OCI-LY1 (cell line): ENCODE measurements at regions not wholly inside any gene's neighbourhood (a gene's known extent, or its start where the extent isn't known, plus 50 kb on each side); places are given as distances from the start of the nearest gene placed in this dataset.

Source experiments
- H2AFZ ChIP-seq: fragments of 200-600 bp; sonication (generic), shearing (Covaris generic); 2 replicates; pipeline ENCODE4 v1.6.0; 2014; ENCODE audit warnings: antibody characterized with exemption, mild to moderate bottlenecking, low read length
- H3F3A ChIP-seq: fragments of 200-600 bp; sonication (generic), shearing (Covaris generic); 2 replicates; pipeline ENCODE4 v1.6.0; 2014; ENCODE audit warnings: mild to moderate bottlenecking, antibody characterized with exemption, low read length, moderate library complexity; ENCODE audit not compliant: insufficient read depth
- H3K27ac ChIP-seq: fragments of 200-600 bp; sonication (generic); 2 replicates; pipeline ENCODE4 v1.5.1; 2014; ENCODE audit warnings: low read length, mixed run types, mild to moderate bottlenecking, low read depth; ENCODE audit not compliant: poor library complexity, severe bottlenecking
- H3K27me3 ChIP-seq: fragments of 200-600 bp; sonication (generic); 2 replicates; pipeline ENCODE4 v1.6.0; 2014; ENCODE audit warnings: antibody characterized with exemption, mild to moderate bottlenecking, low read length, moderate library complexity; ENCODE audit not compliant: insufficient read depth
- H3K36me3 ChIP-seq: fragments of 200-600 bp; sonication (generic); 2 replicates; pipeline ENCODE4 v1.6.1; 2014; ENCODE audit warnings: mild to moderate bottlenecking, antibody characterized with exemption, low read length, moderate library complexity, mixed read lengths; ENCODE audit not compliant: insufficient read depth
- H3K4me1 ChIP-seq: fragments of 200-600 bp; sonication (generic); 2 replicates; pipeline ENCODE4 v1.5.1; 2014; ENCODE audit warnings: mild to moderate bottlenecking, low read length, moderate library complexity; ENCODE audit not compliant: insufficient read depth, severe bottlenecking
- H3K4me2 ChIP-seq: fragments of 200-600 bp; sonication (generic), shearing (Covaris generic); 2 replicates; pipeline ENCODE4 v1.6.1; 2014; ENCODE audit warnings: low read length
- H3K4me3 ChIP-seq: fragments of 200-600 bp; sonication (generic); 2 replicates; pipeline ENCODE4 v1.5.1; 2014; ENCODE audit warnings: low read length, low read depth, mild to moderate bottlenecking, mixed read lengths; ENCODE audit not compliant: poor library complexity, severe bottlenecking
- H3K79me2 ChIP-seq: fragments of 200-600 bp; shearing (Covaris generic); 2 replicates; pipeline ENCODE4 v1.6.1; 2016; ENCODE audit warnings: mixed run types, low read length, mixed read lengths; ENCODE audit not compliant: insufficient read depth
- H3K9ac ChIP-seq: fragments of 200-600 bp; sonication (generic), shearing (Covaris generic); 2 replicates; pipeline ENCODE4 v1.6.1; 2014; ENCODE audit warnings: mild to moderate bottlenecking, low read length, mixed read lengths
- H3K9me2 ChIP-seq: fragments of 200-600 bp; sonication (generic), shearing (Covaris generic); 2 replicates; pipeline ENCODE4 v1.6.1; 2014; ENCODE audit warnings: low read depth, mild to moderate bottlenecking, low read length, mixed read lengths
- H3K9me3 ChIP-seq: fragments of 200-600 bp; shearing (Covaris generic); 2 replicates; pipeline ENCODE4 v1.6.1; 2014; ENCODE audit warnings: low read length, mixed read lengths
- H4K20me1 ChIP-seq: fragments of 200-600 bp; sonication (generic), shearing (Covaris generic); 2 replicates; pipeline ENCODE4 v1.6.0; 2016; ENCODE audit warnings: mild to moderate bottlenecking, low read length; ENCODE audit not compliant: insufficient read depth
- EZH2 ChIP-seq: fragments of 200-600 bp; sonication (generic), shearing (Covaris generic); IDR thresholded peaks from 2 replicates; pipeline ENCODE4 v1.8.0; 2017; ENCODE audit warnings: borderline replicate concordance, mixed run types, mild to moderate bottlenecking, antibody characterized with exemption, low read length, moderate library complexity, mixed read lengths
- TF ChIP-seq, protein P1 (sequence below): fragments of 200-600 bp; sonication (generic), shearing (Covaris generic); IDR thresholded peaks from 2 replicates; pipeline ENCODE4 v1.5.1; 2017; ENCODE audit warnings: mild to moderate bottlenecking, antibody characterized with exemption, low read length, moderate library complexity, mixed read lengths

DNA sequence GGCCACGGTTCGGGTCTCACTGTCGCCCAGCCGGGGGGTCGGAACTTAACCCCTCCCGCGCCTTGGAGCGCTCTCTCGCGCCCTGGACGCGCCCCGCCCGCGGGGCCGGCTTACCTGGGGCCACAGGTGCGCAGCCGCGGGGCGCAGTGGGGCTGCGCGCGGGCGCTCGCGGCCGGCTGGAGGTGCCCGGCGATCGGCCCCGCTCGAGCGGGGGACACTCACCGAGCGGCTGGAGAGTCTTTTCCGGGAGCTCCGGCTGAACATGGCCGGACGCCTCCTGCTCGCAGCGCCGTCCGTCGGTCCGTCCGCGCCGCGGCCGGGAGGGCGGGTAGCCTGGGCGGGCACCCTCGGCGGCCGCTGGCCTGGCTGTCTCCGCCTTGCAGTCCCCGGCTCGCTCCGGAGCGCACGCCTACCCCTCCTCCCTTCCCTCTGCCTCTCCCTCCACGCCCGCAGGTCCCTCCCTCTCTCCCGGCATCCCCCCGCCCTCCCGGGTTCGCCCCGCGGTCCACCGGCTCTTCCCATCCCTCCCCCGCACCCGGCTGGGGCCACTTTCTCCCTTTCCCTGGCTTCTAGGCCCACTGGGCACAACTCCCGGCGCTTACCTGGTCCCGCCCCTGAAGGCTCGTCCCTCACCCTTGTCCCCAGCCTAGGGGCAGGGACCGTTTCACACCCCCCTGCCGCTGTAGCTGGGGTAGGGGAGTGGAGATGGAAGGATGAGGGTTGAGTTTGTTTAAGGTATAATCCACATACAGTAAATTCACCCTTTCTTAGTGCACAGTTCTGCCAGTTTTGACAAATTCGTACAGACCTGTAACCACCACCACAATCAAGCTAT lies 220.1 kb upstream of the PRICKLE2 start:
- no peaks in the 10 kb centered on the region for H3K27me3 ChIP-seq
- no peaks in the 10 kb centered on the region for H3K36me3 ChIP-seq
- H2AFZ ChIP-seq = no peak overlapping the region
- no peaks in the 10 kb centered on the region for H3K9me3 ChIP-seq
- no peaks in the 10 kb centered on the region for H3K4me1 ChIP-seq
- no peaks in the 10 kb centered on the region for H3K79me2 ChIP-seq
- no peak overlapping the region for H3K4me3 ChIP-seq
- no peak overlapping the region for H3K9ac ChIP-seq
- H3F3A ChIP-seq = no peaks in the 10 kb centered on the region
- no peak overlapping the region for H3K27ac ChIP-seq
- TF ChIP-seq, protein P1, sequence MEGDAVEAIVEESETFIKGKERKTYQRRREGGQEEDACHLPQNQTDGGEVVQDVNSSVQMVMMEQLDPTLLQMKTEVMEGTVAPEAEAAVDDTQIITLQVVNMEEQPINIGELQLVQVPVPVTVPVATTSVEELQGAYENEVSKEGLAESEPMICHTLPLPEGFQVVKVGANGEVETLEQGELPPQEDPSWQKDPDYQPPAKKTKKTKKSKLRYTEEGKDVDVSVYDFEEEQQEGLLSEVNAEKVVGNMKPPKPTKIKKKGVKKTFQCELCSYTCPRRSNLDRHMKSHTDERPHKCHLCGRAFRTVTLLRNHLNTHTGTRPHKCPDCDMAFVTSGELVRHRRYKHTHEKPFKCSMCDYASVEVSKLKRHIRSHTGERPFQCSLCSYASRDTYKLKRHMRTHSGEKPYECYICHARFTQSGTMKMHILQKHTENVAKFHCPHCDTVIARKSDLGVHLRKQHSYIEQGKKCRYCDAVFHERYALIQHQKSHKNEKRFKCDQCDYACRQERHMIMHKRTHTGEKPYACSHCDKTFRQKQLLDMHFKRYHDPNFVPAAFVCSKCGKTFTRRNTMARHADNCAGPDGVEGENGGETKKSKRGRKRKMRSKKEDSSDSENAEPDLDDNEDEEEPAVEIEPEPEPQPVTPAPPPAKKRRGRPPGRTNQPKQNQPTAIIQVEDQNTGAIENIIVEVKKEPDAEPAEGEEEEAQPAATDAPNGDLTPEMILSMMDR = no peak
- no peak for TF ChIP-seq EZH2
- no peaks in the 10 kb centered on the region for H4K20me1 ChIP-seq
- H3K9me2 ChIP-seq = no peaks in the 10 kb centered on the region
- H3K4me2 ChIP-seq = no peak overlapping the region

DNA sequence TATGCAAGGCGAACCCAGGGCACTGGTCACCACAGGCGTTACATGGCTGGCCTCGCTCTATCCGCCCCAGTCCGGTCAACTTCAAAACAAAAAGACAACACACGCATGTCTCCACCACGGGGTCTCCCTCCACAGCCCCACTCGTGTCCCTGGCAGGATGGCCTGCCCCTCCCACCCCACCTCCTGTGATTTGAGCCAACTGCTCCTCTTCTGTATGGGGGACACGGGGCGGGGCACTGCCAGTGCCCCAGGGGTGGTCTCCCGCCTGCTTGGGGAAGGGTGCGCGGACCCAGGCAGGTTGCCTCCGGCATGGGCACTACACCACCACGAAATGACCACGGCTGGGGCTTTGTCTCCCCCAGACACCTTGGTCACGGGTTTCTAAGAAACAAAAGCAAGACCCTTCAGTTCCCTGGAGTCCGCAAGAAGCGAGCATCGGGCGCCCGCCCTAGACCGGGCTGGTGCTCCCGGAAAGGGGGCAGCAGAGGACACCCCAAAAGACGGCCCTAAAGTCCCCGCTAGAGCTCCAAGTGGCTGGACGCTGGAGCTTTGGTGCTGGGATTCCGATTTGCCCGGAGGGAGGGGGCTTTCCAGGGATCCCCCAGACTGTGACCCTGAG lies 219.3 kb upstream of the PRICKLE2 start:
- Histone ChIP-seq H3F3A (no peaks in the 10 kb centered on the region), H3K79me2 (no peaks in the 10 kb centered on the region), H3K9me3 (no peaks in the 10 kb centered on the region), H4K20me1 (no peaks in the 10 kb centered on the region), H3K4me3 (no peak overlapping the region), H2AFZ (no peak overlapping the region), H3K27ac (no peak overlapping the region), H3K36me3 (no peaks in the 10 kb centered on the region), H3K4me2 (no peak overlapping the region), H3K9me2 (no peaks in the 10 kb centered on the region), H3K4me1 (no peaks in the 10 kb centered on the region), H3K27me3 (no peaks in the 10 kb centered on the region), H3K9ac (no peak overlapping the region)
- TF ChIP-seq EZH2 = no peak
- TF ChIP-seq, protein P1 = no peak

DNA sequence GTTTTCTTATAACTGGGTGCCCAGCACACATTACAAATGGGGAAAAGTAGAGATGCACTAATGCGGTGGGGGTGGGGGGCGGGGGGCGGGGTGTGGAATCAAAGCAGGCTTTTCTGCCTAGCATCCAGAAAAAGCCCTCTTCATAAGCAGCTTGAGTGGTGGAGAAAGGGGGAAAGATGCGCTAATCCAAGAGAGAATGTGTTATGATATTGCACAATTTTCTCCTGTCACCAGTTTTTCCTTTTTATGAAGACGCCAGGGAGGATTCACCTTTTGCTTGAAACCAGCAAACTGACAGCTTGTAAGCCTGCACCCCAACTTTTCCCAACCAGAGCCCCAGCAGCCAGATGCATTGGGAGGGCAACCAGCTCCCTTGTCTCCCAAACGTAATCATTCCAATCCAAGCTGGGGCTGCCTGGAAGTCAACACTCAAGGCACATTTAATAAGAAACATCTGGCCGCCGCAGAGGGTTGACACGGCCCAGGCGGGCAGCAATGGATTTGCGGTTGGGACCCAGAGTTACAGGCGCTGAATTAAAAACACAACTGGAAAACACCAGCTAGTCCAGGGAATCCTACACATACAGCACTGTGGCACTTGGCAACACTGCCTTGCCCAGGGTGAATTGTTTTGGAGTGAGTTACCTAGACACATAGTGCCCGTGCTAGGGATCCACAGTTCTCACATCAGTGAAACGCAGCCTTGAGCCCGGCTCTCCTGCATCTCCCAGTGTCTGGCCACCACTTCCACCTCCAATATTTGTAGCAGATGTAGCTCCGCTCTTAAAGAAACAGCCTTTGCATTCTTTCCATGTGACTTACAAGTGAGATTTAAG lies 218.5 kb upstream of the PRICKLE2 start:
- Histone ChIP-seq H3K9ac (no peak overlapping the region), H3K9me2 (no peaks in the 10 kb centered on the region), H3F3A (no peaks in the 10 kb centered on the region), H3K4me3 (no peak overlapping the region), H3K9me3 (no peaks in the 10 kb centered on the region), H3K4me2 (no peak overlapping the region), H4K20me1 (no peaks in the 10 kb centered on the region), H2AFZ (no peak overlapping the region), H3K27me3 (no peaks in the 10 kb centered on the region), H3K79me2 (no peaks in the 10 kb centered on the region), H3K36me3 (no peaks in the 10 kb centered on the region), H3K27ac (no peak overlapping the region), H3K4me1 (no peaks in the 10 kb centered on the region)
- no peak for TF ChIP-seq EZH2
- TF ChIP-seq, protein P1 = no peak
